Esophagus (tissue), 2 donors: ENCODE measurements at regions not wholly inside any gene's neighbourhood (a gene's known extent, or its start where the extent isn't known, plus 50 kb on each side); places are given as distances from the start of the nearest gene placed in this dataset.
"Not testable (repeated sequence)": the region's sequence is repeated elsewhere in the genome, so short reads cannot be mapped to it uniquely, and the experiment has no call there.

Experiments used
- H3K27ac ChIP-seq, 2 donors: one replicate each; pipeline ENCODE4 v1.5.1; 2013; ENCODE audit warnings: low read depth in 2 of 2, mild to moderate bottlenecking in 2 of 2, inconsistent platforms in 1 of 2, low read length in 1 of 2, moderate library complexity in 1 of 2
- H3K27me3 ChIP-seq, 2 donors: one replicate each; pipeline ENCODE4 v1.6.1; 2013; ENCODE audit warnings: low read length in 2 of 2, control low read depth in 1 of 2, mild to moderate bottlenecking in 1 of 2; ENCODE audit not compliant: insufficient read depth in 2 of 2, control insufficient read depth in 1 of 2
- H3K36me3 ChIP-seq, 2 donors: one replicate each; pipeline ENCODE4 v1.6.1; 2013; ENCODE audit warnings: low read length in 1 of 2; ENCODE audit not compliant: control insufficient read depth in 2 of 2, insufficient read depth in 2 of 2
- H3K4me1 ChIP-seq, 2 donors: one replicate each; pipeline ENCODE4 v1.6.1; 2013; ENCODE audit warnings: low read length in 1 of 2; ENCODE audit not compliant: control insufficient read depth in 2 of 2, insufficient read depth in 2 of 2
- H3K4me3 ChIP-seq, 2 donors: one replicate each; pipeline ENCODE4 v1.5.1; 2013; ENCODE audit warnings: low read length in 2 of 2, mild to moderate bottlenecking in 2 of 2, low read depth in 1 of 2, moderate library complexity in 1 of 2
- H3K9me3 ChIP-seq, 2 donors: one replicate each; pipeline ENCODE4 v1.6.1; 2013; ENCODE audit warnings: mild to moderate bottlenecking in 2 of 2, low read depth in 1 of 2, low read length in 1 of 2, moderate library complexity in 1 of 2; ENCODE audit not compliant: control insufficient read depth in 2 of 2, insufficient read depth in 1 of 2
- WGBS, 2 donors: extraction: QIAGEN DNeasy Blood & Tissue Kit; methylation state at CpG; one replicate each; pipeline ENCODE4 v1.1.7; 2013; 5-methylcytosine and 5-hydroxymethylcytosine counted together
- donor health status: healthy with polysubstance abuse.
- donor health status: Bipolar disorder and iron deficiency.

GRCh38 chr11:126149759-126150625 lies 61.5 kb downstream of the RPUSD4 start:
- Histone ChIP-seq H3K4me3 (no peak overlapping the region), H3K4me1 (peaks cover 0 to 6% of the 10 kb centered on the region in 2 donors), H3K9me3 (no peaks in the 10 kb centered on the region), H3K27ac (no peak overlapping the region), H3K36me3 (no peaks in the 10 kb centered on the region), H3K27me3 (no peaks in the 10 kb centered on the region)
- WGBS, 2 donors: 73 to 78% methylated on average over 15 of the region's 15 CpGs

GRCh38 chr11:126148317-126148716 lies 63.1 kb downstream of the RPUSD4 start:
- Histone ChIP-seq H3K36me3 (no peaks in the 10 kb centered on the region), H3K9me3 (no peaks in the 10 kb centered on the region), H3K4me1 (peaks cover 0 to 6% of the 10 kb centered on the region in 2 donors), H3K4me3 (no peak overlapping the region), H3K27me3 (no peaks in the 10 kb centered on the region), H3K27ac (no peak overlapping the region)
- 80 to 86% methylated on average over 2 of the region's 2 CpGs for WGBS, 2 donors

GRCh38 chr11:126147208-126148111 lies 64.0 kb downstream of the RPUSD4 start:
- H3K9me3 ChIP-seq: no peaks in the 10 kb centered on the region
- WGBS, 2 donors: 88 to 89% methylated on average over 12 of the region's 12 CpGs
- H3K27me3 ChIP-seq: no peaks in the 10 kb centered on the region
- no peak overlapping the region for H3K27ac ChIP-seq
- no peak overlapping the region for H3K4me3 ChIP-seq
- peaks cover 0 to 6% of the 10 kb centered on the region in 2 donors for H3K4me1 ChIP-seq
- no peaks in the 10 kb centered on the region for H3K36me3 ChIP-seq

- 48 to 49% methylated on average over 22 to 23 of the region's 23 CpGs for WGBS, 2 donors
- Histone ChIP-seq H3K27ac (no peak overlapping the region), H3K27me3 (no peaks in the 10 kb centered on the region), H3K4me3 (no peak overlapping the region), H3K9me3 (no peaks in the 10 kb centered on the region), H3K36me3 (no peaks in the 10 kb centered on the region), H3K4me1 (peaks cover 0 to 6% of the 10 kb centered on the region in 2 donors)
Measured at GRCh38 chr11:126146454-126147192, 64.8 kb downstream of the RPUSD4 start.

- no peaks in the 10 kb centered on the region for H3K9me3 ChIP-seq
- H3K36me3 ChIP-seq: no peaks in the 10 kb centered on the region
- H3K27ac ChIP-seq: no peak overlapping the region
- WGBS, 2 donors: 78 to 79% methylated on average over 9 of the region's 9 CpGs
- no peak overlapping the region for H3K4me3 ChIP-seq
- no peaks in the 10 kb centered on the region for H3K27me3 ChIP-seq
- H3K4me1 ChIP-seq: peaks cover 0 to 10% of the 10 kb centered on the region in 2 donors
Measured at GRCh38 chr11:126145954-126146353, 65.5 kb downstream of the RPUSD4 start.

- not testable (repeated sequence) for H3K27ac ChIP-seq, H3K4me3 ChIP-seq, H3K27me3 ChIP-seq, H3K9me3 ChIP-seq, H3K36me3 ChIP-seq
- WGBS, 2 donors: 67 to 72% methylated on average over 2 of the region's 2 CpGs
- H3K4me1 ChIP-seq: peaks cover 0 to 13% of the 10 kb centered on the region in 2 donors
Measured at GRCh38 chr11:126143491-126143890, 68.0 kb downstream of the RPUSD4 start.

- Histone ChIP-seq H3K27ac (peak overlapping the region in 1 of 2 donors; percentile 40), H3K36me3 (no peaks in the 10 kb centered on the region), H3K9me3 (no peaks in the 10 kb centered on the region), H3K4me3 (no peak overlapping the region), H3K27me3 (no peaks in the 10 kb centered on the region), H3K4me1 (peaks cover 0 to 11% of the 10 kb centered on the region in 2 donors)
- WGBS, 2 donors: 14 to 35% methylated on average over 7 of the region's 7 CpGs
Measured at GRCh38 chr11:126140926-126141280, 70.5 kb downstream of the RPUSD4 start.

GRCh38 chr11:126140201-126140925 lies 71.1 kb downstream of the RPUSD4 start:
- no peaks in the 10 kb centered on the region for H3K9me3 ChIP-seq
- peak overlapping the region; percentile 1 to 40 for H3K27ac ChIP-seq
- H3K4me1 ChIP-seq: peaks cover 0 to 10% of the 10 kb centered on the region in 2 donors
- H3K4me3 ChIP-seq: no peak overlapping the region
- no peaks in the 10 kb centered on the region for H3K27me3 ChIP-seq
- H3K36me3 ChIP-seq: no peaks in the 10 kb centered on the region
- WGBS, 2 donors: 43 to 57% methylated on average over 9 of the region's 9 CpGs
